Fibroblast of villous mesenchyme (primary cell): ENCODE measurements at regions not wholly inside any gene's neighbourhood (a gene's known extent, or its start where the extent isn't known, plus 50 kb on each side); places are given as distances from the start of the nearest gene placed in this dataset.

ENCODE experiments used
- DNase-seq: peaks from one replicate; pipeline ENCODE4 v3.0.0-alpha.2; 2010; ENCODE audit warnings: low read depth
- H3K4me3 ChIP-seq: 2 replicates; pipeline ENCODE4 v1.5.1; 2011; ENCODE audit warnings: low read depth, mild to moderate bottlenecking, low read length
- TF ChIP-seq, protein P1 (sequence below): IDR thresholded peaks from 2 replicates; pipeline ENCODE4 v1.5.1; 2012; ENCODE audit warnings: low read depth, mild to moderate bottlenecking, low read length; ENCODE audit not compliant: insufficient read depth

DNA sequence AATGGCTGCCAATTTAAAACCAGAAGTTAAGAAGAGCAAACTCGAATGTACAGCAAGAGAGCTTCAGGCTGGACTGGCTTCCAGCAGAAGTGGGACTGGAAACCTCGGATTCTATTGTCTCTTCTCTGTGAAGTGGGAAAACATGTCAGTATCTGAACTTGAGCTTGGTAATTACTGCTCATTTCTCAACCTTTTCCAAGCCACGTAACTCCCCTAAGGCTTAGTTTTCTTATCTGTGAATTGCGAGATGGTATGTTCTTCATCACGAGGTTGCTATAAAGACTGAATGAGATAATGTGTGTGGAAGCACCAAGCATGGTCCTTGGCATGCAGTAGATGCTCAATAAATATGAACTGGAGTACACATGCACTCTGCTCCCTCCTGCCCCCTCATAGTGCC, 259.4 kb upstream of the SPRED2 start:
- peak; percentile 30 for DNase-seq
- TF ChIP-seq, protein P1, sequence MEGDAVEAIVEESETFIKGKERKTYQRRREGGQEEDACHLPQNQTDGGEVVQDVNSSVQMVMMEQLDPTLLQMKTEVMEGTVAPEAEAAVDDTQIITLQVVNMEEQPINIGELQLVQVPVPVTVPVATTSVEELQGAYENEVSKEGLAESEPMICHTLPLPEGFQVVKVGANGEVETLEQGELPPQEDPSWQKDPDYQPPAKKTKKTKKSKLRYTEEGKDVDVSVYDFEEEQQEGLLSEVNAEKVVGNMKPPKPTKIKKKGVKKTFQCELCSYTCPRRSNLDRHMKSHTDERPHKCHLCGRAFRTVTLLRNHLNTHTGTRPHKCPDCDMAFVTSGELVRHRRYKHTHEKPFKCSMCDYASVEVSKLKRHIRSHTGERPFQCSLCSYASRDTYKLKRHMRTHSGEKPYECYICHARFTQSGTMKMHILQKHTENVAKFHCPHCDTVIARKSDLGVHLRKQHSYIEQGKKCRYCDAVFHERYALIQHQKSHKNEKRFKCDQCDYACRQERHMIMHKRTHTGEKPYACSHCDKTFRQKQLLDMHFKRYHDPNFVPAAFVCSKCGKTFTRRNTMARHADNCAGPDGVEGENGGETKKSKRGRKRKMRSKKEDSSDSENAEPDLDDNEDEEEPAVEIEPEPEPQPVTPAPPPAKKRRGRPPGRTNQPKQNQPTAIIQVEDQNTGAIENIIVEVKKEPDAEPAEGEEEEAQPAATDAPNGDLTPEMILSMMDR: no peak
- H3K4me3 ChIP-seq: no peak overlapping the region

DNA sequence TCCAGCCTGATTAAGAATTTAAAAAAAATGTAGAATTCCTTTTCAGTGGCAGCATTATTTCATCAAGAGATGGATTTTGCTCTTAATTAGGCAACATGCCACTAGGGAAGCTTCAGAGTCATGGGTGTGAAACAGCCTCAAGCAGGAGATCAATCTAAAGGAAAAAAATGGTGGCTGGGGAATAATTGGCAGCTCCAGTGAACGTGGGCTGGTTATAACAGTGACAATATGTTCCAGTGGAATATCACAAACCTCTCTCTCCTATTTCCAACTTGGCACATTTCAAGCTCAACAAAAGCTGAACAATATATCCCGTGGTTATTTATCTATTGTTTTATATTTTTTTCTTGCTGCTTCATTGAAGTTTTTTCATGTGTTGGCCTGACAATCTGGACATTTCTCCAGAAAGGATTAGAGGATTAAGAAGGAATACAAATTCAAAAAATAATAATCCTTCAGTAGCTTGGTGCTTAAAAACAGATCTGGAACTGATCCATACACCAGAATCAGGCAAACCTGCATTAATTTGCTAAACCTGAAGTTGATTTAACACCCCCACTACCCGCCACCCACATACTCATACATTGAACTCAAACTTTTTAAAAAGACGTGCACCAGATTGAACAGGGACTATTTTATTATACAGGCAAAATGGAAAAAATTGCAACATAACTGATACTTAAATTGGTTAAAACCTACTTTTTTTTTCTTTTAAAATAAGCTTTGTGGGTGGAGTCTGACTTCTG, 255.9 kb upstream of the SPRED2 start:
- TF ChIP-seq, protein P1: no peak
- no peak for DNase-seq
- no peak overlapping the region for H3K4me3 ChIP-seq

DNA sequence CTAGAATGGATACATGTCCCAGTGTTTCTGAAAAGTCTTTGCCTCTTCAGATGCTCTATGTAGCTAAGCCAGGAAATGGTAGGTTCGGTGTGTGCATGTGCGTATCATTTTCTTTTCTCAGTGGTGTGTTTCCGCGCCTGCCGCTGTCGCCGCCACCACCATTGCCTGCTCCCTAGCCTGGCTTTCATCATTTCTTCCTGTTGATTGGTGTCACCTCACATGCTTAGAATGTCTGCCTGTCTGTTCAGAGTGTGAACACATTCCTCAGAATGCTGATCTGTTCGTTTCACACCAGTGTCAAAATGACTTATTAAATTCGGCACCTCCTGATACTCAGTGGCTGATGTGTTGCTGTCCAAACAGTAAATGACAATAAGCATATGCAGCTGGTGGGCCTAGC, 255.2 kb upstream of the SPRED2 start:
- TF ChIP-seq, protein P1: no peak
- H3K4me3 ChIP-seq: no peak overlapping the region
- no peak for DNase-seq

DNA sequence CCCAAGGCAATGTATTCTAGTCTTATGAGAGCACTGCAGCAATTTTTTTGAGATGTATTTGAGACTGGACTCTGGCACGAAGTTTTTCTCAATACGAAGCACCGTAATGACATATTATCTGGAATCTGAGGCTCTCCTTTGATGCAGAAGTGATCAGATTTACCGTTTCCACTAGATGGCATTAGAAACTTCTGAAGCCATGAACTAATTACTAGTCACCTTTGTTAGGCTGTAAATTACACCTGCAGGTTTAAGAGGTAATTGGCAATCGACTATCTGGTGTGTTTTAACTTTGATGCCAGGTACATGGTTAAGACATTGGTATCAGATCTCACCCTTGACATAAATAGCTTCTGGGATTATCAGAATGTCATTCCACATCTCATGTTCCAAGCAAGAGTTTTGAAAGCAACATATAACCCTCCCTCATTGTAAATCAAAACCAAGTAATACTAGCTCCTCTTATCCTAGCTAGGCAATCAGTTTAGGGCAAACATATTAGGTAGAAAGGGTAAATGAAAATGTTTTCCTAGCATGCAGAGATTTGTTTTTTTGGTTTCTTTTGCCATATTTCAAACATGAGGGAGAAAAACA, 254.6 kb upstream of the SPRED2 start:
- H3K4me3 ChIP-seq: no peak overlapping the region
- DNase-seq: no peak
- TF ChIP-seq, protein P1: no peak

DNA sequence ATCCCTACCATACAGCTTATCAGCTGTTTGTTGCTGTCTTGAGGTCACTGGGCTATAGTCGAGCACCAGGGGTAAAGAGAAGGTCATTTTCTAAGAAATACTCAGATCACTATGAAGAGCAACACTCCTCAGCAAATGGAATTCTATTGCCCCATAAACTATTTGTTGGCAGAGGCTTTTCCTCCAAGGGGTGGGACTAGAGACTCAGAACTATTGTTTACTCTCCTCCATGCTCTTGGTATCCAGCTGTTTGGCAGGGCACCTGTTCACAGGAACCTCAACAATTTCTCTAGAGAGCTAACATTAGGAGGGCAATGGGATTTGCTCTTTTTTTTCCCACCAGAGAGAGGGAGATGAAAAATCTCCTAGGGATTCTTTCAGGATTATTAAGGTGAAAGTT, 249.1 kb upstream of the SPRED2 start:
- DNase-seq: no peak
- no peak overlapping the region for H3K4me3 ChIP-seq
- TF ChIP-seq, protein P1: no peak

DNA sequence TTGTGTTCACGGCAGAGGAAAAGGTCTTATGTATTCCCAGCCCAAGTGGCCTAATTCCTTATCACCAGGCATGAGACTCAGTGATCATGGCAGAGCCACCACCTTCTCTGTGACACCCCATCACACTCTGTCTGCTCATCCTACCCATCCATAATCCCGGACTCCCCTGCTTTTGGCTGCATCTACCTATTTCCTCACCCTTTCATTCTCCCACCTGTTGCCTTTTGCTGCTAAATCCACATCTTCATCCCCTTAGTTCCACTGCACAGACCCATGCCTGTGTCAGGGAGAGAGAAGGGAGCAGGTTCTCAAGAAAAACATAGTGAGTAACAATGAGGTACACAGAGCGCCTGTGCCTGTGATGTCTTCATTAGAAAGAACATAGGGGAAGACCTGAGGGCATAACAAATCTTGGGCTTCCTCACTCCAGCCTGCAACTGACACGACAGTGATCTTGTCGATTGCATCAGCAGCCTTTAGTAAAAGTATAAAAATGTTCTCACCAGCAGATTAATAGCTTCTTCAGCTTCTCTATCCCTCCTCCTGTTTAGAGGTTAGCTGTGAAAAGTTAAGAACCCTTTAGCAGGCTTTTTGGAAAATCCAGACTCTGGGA, 246.5 kb upstream of the SPRED2 start:
- TF ChIP-seq, protein P1: no peak
- peak; percentile 17 for DNase-seq
- no peak overlapping the region for H3K4me3 ChIP-seq
